Natural killer cell (primary cell): ENCODE measurements at regions not wholly inside any gene's neighbourhood (a gene's known extent, or its start where the extent isn't known, plus 50 kb on each side); places are given as distances from the start of the nearest gene placed in this dataset.
"Not testable (repeated sequence)": the region's sequence is repeated elsewhere in the genome, so short reads cannot be mapped to it uniquely, and the experiment has no call there.

Source experiments
- ATAC-seq, 3 donors: fragments of 150-1000 bp in 2 of 3; fragments of 200-7000 bp in 1 of 3; cut with Tn5 transposase; 1 replicate in 1 of 3; 2 replicates in 2 of 3; pipeline ENCODE4 v1.10.0; 2021; ENCODE audit warnings: mild to moderate bottlenecking in 2 of 3, moderate library complexity in 2 of 3
- DNase-seq, 2 donors: peaks; one replicate each; pipeline versions ENCODE4 v3.0.0 to v3.0.0-alpha.2; 2013 to 2021; ENCODE audit warnings: mixed read lengths in 1 of 2
- H3K27ac ChIP-seq: one replicate; pipeline ENCODE4 v1.5.1; 2013; ENCODE audit warnings: mild to moderate bottlenecking, low read length
- H3K27me3 ChIP-seq: one replicate; pipeline ENCODE4 v1.6.1; 2013; ENCODE audit warnings: low read length; ENCODE audit not compliant: control insufficient read depth, insufficient read depth
- H3K36me3 ChIP-seq: one replicate; pipeline ENCODE4 v1.6.1; 2013; ENCODE audit warnings: low read length; ENCODE audit not compliant: control insufficient read depth, insufficient read depth
- H3K4me1 ChIP-seq: one replicate; pipeline ENCODE4 v1.6.1; 2013; ENCODE audit warnings: low read length; ENCODE audit not compliant: control insufficient read depth, insufficient read depth
- H3K4me3 ChIP-seq: one replicate; pipeline ENCODE4 v1.5.1; 2013; ENCODE audit warnings: low read length
- H3K9me3 ChIP-seq: one replicate; pipeline ENCODE4 v1.6.1; 2013; ENCODE audit warnings: low read length; ENCODE audit not compliant: control insufficient read depth, insufficient read depth
- H3K27ac Mint-ChIP-seq, 2 donors: one replicate each; pipeline ENCODE4 v1.8.0; 2022; ENCODE audit warnings: mild to moderate bottlenecking in 2 of 2, mixed read lengths in 2 of 2, moderate library complexity in 1 of 2
- H3K27me3 Mint-ChIP-seq, 2 donors: one replicate each; pipeline ENCODE4 v1.8.0; 2022; ENCODE audit warnings: low read depth in 2 of 2, mixed read lengths in 2 of 2
- H3K36me3 Mint-ChIP-seq: one replicate; pipeline ENCODE4 v1.8.0; 2022; ENCODE audit warnings: mixed read lengths
- H3K4me1 Mint-ChIP-seq, 2 donors: one replicate each; pipeline ENCODE4 v1.8.0; 2022; ENCODE audit warnings: mixed read lengths in 2 of 2
- H3K4me3 Mint-ChIP-seq: one replicate; pipeline ENCODE4 v1.8.0; 2022; ENCODE audit warnings: mild to moderate bottlenecking, moderate library complexity, mixed read lengths
- H3K9me3 Mint-ChIP-seq, 2 donors: one replicate each; pipeline ENCODE4 v1.8.0; 2022; ENCODE audit warnings: mixed read lengths in 2 of 2
- WGBS: methylation state at CpG from one replicate; pipeline ENCODE4 v1.1.7; 2013; ENCODE audit warnings: missing lambda C conversion rate; ENCODE audit not compliant: insufficient coverage; 5-methylcytosine and 5-hydroxymethylcytosine counted together
- intact Hi-C: fragments of 100-400 bp; cut with micrococcal nuclease; formaldehyde crosslinking; loops from one replicate; pipeline ENCODE4 v1.14.2; 2022
- TF ChIP-seq, protein P1 (sequence below): fragments of 200-600 bp; IDR thresholded peaks from one replicate; pipeline ENCODE4 v1.8.0; 2022; ENCODE audit warnings: antibody characterized with exemption

DNA sequence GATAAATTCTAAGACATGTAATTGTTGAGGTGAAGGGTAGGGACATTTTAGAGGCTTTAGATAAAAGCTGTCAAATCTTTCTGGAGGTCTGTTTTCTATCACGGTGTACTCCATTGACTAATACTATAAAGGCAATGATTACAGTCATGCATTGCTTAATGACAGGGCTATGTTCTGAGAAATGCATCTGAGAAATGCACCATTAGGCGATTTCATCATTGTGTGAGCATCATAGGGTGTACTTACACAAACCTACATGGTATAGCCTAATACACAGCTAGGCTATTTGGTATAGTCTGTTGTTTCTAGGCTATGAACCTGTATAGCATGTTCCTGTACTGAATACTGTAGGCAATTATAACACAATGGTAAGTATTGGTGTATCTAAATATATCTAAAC lies 71.3 kb upstream of the FYN start:
- no peak overlapping the region for H3K4me3 Mint-ChIP-seq
- TF ChIP-seq, protein P1, sequence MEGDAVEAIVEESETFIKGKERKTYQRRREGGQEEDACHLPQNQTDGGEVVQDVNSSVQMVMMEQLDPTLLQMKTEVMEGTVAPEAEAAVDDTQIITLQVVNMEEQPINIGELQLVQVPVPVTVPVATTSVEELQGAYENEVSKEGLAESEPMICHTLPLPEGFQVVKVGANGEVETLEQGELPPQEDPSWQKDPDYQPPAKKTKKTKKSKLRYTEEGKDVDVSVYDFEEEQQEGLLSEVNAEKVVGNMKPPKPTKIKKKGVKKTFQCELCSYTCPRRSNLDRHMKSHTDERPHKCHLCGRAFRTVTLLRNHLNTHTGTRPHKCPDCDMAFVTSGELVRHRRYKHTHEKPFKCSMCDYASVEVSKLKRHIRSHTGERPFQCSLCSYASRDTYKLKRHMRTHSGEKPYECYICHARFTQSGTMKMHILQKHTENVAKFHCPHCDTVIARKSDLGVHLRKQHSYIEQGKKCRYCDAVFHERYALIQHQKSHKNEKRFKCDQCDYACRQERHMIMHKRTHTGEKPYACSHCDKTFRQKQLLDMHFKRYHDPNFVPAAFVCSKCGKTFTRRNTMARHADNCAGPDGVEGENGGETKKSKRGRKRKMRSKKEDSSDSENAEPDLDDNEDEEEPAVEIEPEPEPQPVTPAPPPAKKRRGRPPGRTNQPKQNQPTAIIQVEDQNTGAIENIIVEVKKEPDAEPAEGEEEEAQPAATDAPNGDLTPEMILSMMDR, result no peak
- Histone ChIP-seq H3K4me1 (no peaks in the 10 kb centered on the region), H3K4me3 (no peak overlapping the region), H3K27ac (no peak overlapping the region), H3K9me3 (no peaks in the 10 kb centered on the region), H3K27me3 (no peaks in the 10 kb centered on the region), H3K36me3 (no peaks in the 10 kb centered on the region)
- H3K9me3 Mint-ChIP-seq, result peaks cover 0 to 3% of the 10 kb centered on the region in 2 donors
- no peaks in the 10 kb centered on the region for H3K36me3 Mint-ChIP-seq
- DNase-seq (no peak), ATAC-seq (no peak)
- H3K27me3 Mint-ChIP-seq, result peaks cover 7 to 30% of the 10 kb centered on the region in 2 donors
- H3K4me1 Mint-ChIP-seq, result no peaks in the 10 kb centered on the region
- no peak overlapping the region for H3K27ac Mint-ChIP-seq
- intact Hi-C loops, result no loop called here
- WGBS, result 100% methylated on average over 2 of the region's 2 CpGs

GRCh38 chr6:111949546-111949945 lies 76.3 kb upstream of the FYN start:
- H3K27me3 ChIP-seq, result no peaks in the 10 kb centered on the region
- no peaks in the 10 kb centered on the region for H3K36me3 ChIP-seq
- H3K4me1 Mint-ChIP-seq, result no peaks in the 10 kb centered on the region
- ATAC-seq (no peak), DNase-seq (peak in 1 of 2 donors; percentile 9)
- H3K27me3 Mint-ChIP-seq, result peaks cover 7 to 15% of the 10 kb centered on the region in 2 donors
- no peaks in the 10 kb centered on the region for H3K9me3 ChIP-seq
- H3K4me3 ChIP-seq, result no peak overlapping the region
- TF ChIP-seq, protein P1, result no peak
- no peaks in the 10 kb centered on the region for H3K9me3 Mint-ChIP-seq
- no peaks in the 10 kb centered on the region for H3K36me3 Mint-ChIP-seq
- WGBS, result 96% methylated on average over 3 of the region's 3 CpGs
- H3K27ac Mint-ChIP-seq, result no peak overlapping the region
- H3K4me1 ChIP-seq, result no peaks in the 10 kb centered on the region
- H3K27ac ChIP-seq, result no peak overlapping the region
- intact Hi-C loops, result no loop called here
- H3K4me3 Mint-ChIP-seq, result no peak overlapping the region

DNA sequence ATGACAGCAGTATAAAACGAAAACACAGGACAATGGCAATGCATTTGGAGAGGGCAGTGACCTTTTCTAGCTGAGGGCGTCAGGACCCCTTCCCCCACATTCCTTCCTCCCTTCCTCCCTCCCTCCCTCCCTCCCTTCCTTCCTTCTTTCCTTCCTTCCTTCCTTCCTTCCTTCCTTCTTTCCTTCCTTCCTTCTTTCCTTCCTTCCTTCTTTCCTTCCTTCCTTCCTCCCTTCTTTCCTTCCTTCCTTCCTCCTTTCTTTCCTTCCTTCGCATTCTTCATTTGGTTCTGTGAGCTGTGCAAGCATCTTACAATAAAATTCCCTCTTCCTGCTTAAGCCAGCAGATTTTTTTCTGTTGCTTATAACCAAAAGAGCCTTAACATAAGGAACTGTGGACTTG lies 76.7 kb upstream of the FYN start:
- H3K36me3 ChIP-seq, ATAC-seq, H3K4me1 Mint-ChIP-seq, intact Hi-C loops, H3K4me1 ChIP-seq, H3K4me3 Mint-ChIP-seq, H3K27me3 ChIP-seq, H3K9me3 ChIP-seq, H3K9me3 Mint-ChIP-seq, DNase-seq, H3K36me3 Mint-ChIP-seq, H3K27ac Mint-ChIP-seq, H3K27ac ChIP-seq, H3K4me3 ChIP-seq: not testable (repeated sequence)
- peaks cover 7 to 14% of the 10 kb centered on the region in 2 donors for H3K27me3 Mint-ChIP-seq
- WGBS, result 87% methylated on average over 3 of the region's 3 CpGs

GRCh38 chr6:111950661-111951496 lies 77.6 kb upstream of the FYN start:
- no peaks in the 10 kb centered on the region for H3K36me3 Mint-ChIP-seq
- H3K4me1 Mint-ChIP-seq, result no peaks in the 10 kb centered on the region
- Histone ChIP-seq H3K27ac (no peak overlapping the region), H3K4me3 (no peak overlapping the region), H3K9me3 (no peaks in the 10 kb centered on the region), H3K27me3 (no peaks in the 10 kb centered on the region), H3K4me1 (no peaks in the 10 kb centered on the region), H3K36me3 (no peaks in the 10 kb centered on the region)
- peaks cover 7 to 14% of the 10 kb centered on the region in 2 donors for H3K27me3 Mint-ChIP-seq
- intact Hi-C loops, result no loop called here
- TF ChIP-seq, protein P1, result no peak
- DNase-seq (no peak), ATAC-seq (no peak)
- H3K4me3 Mint-ChIP-seq, result no peak overlapping the region
- no peak overlapping the region for H3K27ac Mint-ChIP-seq
- H3K9me3 Mint-ChIP-seq, result no peaks in the 10 kb centered on the region
- 94% methylated on average over 11 of the region's 11 CpGs for WGBS
